Ectodermal cell (in vitro differentiated cells): ENCODE measurements at regions not wholly inside any gene's neighbourhood (a gene's known extent, or its start where the extent isn't known, plus 50 kb on each side); places are given as distances from the start of the nearest gene placed in this dataset.

Source experiments
- H3K27ac ChIP-seq: 2 replicates; pipeline ENCODE4 v1.7.0; 2013; ENCODE audit warnings: mild to moderate bottlenecking, low read depth, low read length; ENCODE audit not compliant: insufficient read depth, poor library complexity, severe bottlenecking
- H3K27me3 ChIP-seq: 2 replicates; pipeline ENCODE4 v1.7.0; 2013; ENCODE audit warnings: mild to moderate bottlenecking, low read length; ENCODE audit not compliant: insufficient read depth, control insufficient read depth, poor library complexity, severe bottlenecking
- H3K36me3 ChIP-seq: one replicate; pipeline ENCODE4 v1.7.0; 2013; ENCODE audit warnings: low read length; ENCODE audit not compliant: control insufficient read depth, insufficient read depth
- H3K4me1 ChIP-seq: one replicate; pipeline ENCODE4 v1.7.0; 2013; ENCODE audit warnings: low read length; ENCODE audit not compliant: control insufficient read depth, insufficient read depth
- H3K4me3 ChIP-seq: 2 replicates; pipeline ENCODE4 v1.7.0; 2013; ENCODE audit warnings: low read depth, low read length, control low read depth; ENCODE audit not compliant: insufficient read depth
- H3K9me3 ChIP-seq: 2 replicates; pipeline ENCODE4 v1.7.0; 2013; ENCODE audit warnings: mild to moderate bottlenecking, low read length, moderate library complexity; ENCODE audit not compliant: control insufficient read depth
- WGBS, 2 experiments: methylation state at CpG; one replicate each; pipeline ENCODE4 v1.1.7; 2013; ENCODE audit warnings: missing lambda C conversion rate in 2 of 2; 5-methylcytosine and 5-hydroxymethylcytosine counted together

DNA sequence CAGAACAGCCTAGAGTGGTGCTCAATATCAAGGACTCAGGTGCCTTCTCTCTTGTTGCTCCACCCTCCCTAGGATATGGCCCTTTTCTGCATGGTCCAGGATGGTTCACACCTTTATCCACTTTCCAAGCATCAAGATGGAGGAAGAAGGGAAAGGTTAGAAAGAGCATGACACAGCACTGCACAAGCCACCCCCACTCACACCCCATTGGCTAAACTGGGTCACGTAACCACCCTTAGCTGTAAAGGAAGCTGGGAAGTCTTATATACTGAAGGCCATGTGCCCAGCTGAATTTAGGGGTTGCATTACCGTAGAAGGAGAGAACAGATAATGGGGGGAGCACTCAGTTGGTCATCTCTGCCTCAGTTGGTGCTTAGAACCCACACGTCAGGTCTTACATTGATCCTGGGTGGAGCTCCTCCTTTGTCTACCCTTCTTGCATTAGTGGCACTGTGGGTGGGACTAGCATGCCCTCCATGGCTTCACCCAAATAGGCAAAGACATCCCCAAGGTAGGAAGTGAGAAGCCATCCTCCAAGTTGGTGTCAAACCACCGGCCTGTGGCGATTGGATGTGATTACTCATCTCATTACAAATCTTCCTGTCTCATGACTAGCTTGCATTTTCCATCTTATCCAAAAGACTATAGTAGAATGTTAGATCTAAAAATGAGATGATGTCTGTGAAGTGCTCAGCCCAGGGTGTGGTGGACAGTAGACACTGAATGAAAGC, 248.5 kb downstream of the HAUS1 start:
- WGBS, 2 experiments, result 97% methylated on average over 5 of the region's 5 CpGs

DNA sequence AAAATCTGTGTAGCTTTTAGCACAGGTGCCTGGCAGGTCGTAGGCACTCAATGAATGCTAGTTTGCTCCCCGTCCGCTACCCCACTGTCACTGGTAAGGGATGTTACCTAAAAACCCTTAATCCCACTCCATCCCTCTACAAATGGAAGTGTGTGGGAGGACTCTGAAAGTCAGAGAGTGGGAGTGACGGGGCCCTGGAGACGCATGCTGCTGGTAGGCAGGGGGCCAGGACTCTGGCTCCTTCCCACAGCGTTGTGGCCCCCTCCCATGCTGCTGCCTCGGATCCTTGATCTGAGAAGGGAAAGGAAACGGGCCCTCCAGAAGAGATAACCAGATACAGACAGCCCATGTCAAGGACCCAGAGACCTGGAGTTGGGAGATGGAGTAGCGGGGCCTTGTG, 249.3 kb downstream of the HAUS1 start:
- no peak overlapping the region for H3K27ac ChIP-seq
- H3K9me3 ChIP-seq, result no peaks in the 10 kb centered on the region
- 85 to 87% methylated on average over 7 to 9 of the region's 9 CpGs for WGBS, 2 experiments
- no peaks in the 10 kb centered on the region for H3K36me3 ChIP-seq
- H3K4me3 ChIP-seq, result no peak overlapping the region
- no peaks in the 10 kb centered on the region for H3K4me1 ChIP-seq
- H3K27me3 ChIP-seq, result no peaks in the 10 kb centered on the region

More for the DNA sequence above, 248.5 kb downstream of the HAUS1 start:
- H3K36me3 ChIP-seq, result no peaks in the 10 kb centered on the region
- H3K4me1 ChIP-seq, result no peaks in the 10 kb centered on the region
- H3K27me3 ChIP-seq, result no peaks in the 10 kb centered on the region
- no peaks in the 10 kb centered on the region for H3K9me3 ChIP-seq
- H3K4me3 ChIP-seq, result no peak overlapping the region
- no peak overlapping the region for H3K27ac ChIP-seq

DNA sequence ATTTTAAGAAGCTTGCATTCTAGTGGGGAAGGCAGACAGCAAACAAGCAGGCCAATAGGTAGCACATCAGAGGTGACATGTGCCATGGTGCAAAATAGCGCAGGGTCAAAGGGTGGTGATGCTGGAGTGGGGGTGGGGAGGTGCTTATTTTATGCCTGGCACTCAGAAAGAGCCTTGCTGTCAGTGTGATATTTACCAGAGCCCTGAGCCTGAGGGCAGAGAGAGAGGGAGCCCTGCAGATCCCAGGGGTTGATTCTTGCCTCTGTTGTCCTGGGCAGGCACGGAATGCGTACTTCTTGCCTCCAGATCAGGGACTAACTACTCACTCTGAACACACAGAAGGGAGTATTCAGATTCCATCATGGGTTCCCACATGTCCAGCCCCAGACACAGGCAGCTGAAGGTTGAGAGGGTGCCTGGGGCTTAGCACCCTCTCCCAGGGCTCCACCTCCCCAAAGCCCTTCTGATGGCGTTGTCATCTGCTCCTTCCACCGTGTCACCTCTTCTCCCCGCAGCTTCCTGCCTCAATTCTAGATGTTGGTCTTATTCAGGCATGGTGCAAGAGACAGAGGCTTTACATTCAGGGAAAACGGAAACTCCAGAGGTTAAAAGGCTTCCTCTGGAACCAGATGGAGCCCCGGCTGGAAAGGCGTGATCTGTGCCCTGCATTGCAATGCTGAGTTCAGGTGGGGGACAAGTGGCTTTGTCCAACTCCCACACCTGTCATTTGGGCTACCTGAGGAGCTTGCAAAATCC, 252.3 kb downstream of the HAUS1 start:
- Histone ChIP-seq H3K27me3 (no peaks in the 10 kb centered on the region), H3K36me3 (peaks cover 5% of the 10 kb centered on the region), H3K9me3 (no peaks in the 10 kb centered on the region), H3K4me1 (peaks cover 3% of the 10 kb centered on the region), H3K27ac (no peak overlapping the region), H3K4me3 (no peak overlapping the region)
- 91 to 93% methylated on average over 9 of the region's 9 CpGs for WGBS, 2 experiments

DNA sequence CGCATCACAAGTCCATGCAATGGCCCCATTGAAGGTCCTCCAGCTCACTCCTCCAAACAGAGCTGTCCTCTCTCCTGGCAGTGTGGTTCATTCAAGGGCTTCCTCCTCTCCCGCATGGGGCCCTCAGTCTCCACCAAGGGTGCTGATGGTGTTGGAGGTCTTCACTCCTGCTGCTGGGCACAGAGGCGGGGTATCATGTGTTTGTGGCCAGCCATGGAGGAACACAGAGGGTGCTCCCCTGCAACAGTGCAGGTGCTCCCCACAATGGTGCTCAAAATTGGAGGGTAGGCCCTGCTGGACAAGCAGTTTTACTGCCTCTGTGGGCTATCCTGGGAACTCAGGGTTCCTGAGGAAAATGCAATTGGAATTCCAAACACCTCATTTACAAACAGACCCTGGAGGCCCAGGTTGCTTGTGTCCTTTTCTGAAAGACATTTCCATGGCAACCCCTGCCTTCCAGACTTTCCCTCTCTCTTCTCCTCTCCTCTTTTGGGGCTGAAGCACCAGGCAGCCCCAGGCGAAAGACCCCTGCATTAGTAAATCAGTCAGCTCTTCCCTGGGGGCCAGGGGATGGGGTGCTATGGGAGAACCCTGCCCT, 256.0 kb downstream of the HAUS1 start:
- Histone ChIP-seq H3K4me1 (peaks cover 3% of the 10 kb centered on the region), H3K4me3 (no peak overlapping the region), H3K9me3 (no peaks in the 10 kb centered on the region), H3K27me3 (no peaks in the 10 kb centered on the region), H3K36me3 (peaks cover 5% of the 10 kb centered on the region), H3K27ac (no peak overlapping the region)
- WGBS, 2 experiments, result 68 to 73% methylated on average over 4 of the region's 4 CpGs

DNA sequence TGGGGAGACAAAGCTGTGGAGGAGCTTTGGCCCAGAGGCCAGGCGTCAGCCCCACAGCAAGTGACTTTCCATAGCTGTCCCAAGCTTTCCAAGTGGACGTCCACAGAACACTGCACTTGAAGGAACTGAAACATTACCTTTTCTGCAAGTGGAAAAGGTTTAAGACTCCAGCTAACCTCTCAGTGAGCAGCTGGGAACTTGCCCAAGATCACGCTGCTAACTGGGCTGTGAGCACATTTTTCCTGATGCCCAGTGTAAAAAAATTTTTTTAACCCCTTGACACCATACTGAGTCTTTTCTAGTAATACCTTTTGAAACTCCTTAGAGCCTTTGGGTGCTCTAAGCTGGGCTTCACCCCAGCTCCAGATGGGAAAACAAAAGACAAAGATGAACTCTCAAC, 256.7 kb downstream of the HAUS1 start:
- Histone ChIP-seq H3K27ac (no peak overlapping the region), H3K27me3 (no peaks in the 10 kb centered on the region), H3K4me3 (no peak overlapping the region), H3K36me3 (peaks cover 5% of the 10 kb centered on the region), H3K9me3 (no peaks in the 10 kb centered on the region), H3K4me1 (peaks cover 3% of the 10 kb centered on the region)
- 95 to 96% methylated on average over 3 of the region's 3 CpGs for WGBS, 2 experiments

DNA sequence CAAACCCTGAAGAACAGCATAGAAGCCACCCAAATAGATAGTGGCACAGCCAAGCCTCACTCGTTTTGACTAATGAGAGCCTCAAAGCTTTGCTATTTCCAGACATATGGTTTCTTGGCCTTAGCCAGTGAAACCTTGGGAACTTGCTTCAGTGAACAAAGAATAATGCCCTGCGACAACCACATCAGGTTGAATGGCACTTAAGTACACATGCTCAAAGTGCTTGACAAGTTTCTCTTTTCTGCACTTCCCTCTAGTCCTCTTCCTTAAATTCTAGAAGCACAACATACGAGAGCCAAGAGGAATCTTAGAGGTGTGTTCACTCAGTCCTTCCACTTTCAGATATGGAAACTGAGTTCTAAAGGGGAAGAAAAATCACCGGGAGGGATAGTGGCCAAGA, 258.3 kb downstream of the HAUS1 start:
- Histone ChIP-seq H3K27ac (no peak overlapping the region), H3K27me3 (no peaks in the 10 kb centered on the region), H3K9me3 (no peaks in the 10 kb centered on the region), H3K4me1 (peaks cover 3% of the 10 kb centered on the region), H3K36me3 (peaks cover 5% of the 10 kb centered on the region), H3K4me3 (no peak overlapping the region)
- WGBS, 2 experiments, result 94% methylated on average over 4 of the region's 4 CpGs

DNA sequence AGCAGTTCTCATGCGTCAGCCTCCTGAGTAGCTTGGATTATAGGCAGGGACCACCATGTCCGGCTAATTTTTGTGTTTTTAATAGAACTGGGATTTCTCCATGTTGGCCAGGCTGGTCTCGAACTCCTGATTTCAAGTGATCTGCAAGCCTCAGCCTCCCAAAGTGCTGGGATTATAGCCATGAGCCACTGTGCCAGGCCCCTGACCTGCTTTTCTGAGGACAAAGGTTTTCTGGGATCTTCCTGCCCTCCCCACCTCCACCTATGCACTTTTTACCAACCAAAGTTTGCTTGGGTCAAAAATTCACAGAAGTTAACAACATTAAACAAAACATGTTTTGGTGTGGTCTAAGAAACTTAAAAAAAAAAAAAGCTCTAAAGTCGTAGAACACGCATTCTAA, 259.9 kb downstream of the HAUS1 start:
- no peak overlapping the region for H3K27ac ChIP-seq
- H3K4me3 ChIP-seq, result no peak overlapping the region
- H3K36me3 ChIP-seq, result peaks cover 4% of the 10 kb centered on the region
- 91 to 95% methylated on average over 5 of the region's 5 CpGs for WGBS, 2 experiments
- H3K4me1 ChIP-seq, result peaks cover 3% of the 10 kb centered on the region
- H3K27me3 ChIP-seq, result no peaks in the 10 kb centered on the region
- no peaks in the 10 kb centered on the region for H3K9me3 ChIP-seq

DNA sequence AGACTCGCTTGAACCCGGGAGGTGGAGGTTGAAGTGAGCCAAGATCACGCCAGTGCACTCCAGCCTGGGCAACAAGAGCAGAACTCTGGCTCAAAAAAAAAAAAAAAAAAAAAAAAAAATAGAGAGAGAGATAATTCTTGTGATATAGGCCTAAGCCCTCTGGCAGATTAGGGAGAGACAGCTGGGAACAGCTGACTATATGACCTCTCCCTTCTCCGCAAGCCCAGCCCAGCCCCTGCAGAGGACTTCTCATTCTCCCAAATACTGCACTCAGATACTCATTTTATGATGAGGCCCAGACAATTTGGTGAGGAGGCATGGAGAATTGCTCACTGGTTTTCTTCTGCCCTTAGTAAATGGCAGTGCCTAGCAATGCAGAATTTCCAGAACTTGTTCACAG, 262.0 kb downstream of the HAUS1 start:
- no peaks in the 10 kb centered on the region for H3K4me1 ChIP-seq
- 93 to 99% methylated on average over 4 of the region's 4 CpGs for WGBS, 2 experiments
- no peaks in the 10 kb centered on the region for H3K36me3 ChIP-seq
- H3K9me3 ChIP-seq, result no peaks in the 10 kb centered on the region
- no peak overlapping the region for H3K27ac ChIP-seq
- no peaks in the 10 kb centered on the region for H3K27me3 ChIP-seq
- no peak overlapping the region for H3K4me3 ChIP-seq

DNA sequence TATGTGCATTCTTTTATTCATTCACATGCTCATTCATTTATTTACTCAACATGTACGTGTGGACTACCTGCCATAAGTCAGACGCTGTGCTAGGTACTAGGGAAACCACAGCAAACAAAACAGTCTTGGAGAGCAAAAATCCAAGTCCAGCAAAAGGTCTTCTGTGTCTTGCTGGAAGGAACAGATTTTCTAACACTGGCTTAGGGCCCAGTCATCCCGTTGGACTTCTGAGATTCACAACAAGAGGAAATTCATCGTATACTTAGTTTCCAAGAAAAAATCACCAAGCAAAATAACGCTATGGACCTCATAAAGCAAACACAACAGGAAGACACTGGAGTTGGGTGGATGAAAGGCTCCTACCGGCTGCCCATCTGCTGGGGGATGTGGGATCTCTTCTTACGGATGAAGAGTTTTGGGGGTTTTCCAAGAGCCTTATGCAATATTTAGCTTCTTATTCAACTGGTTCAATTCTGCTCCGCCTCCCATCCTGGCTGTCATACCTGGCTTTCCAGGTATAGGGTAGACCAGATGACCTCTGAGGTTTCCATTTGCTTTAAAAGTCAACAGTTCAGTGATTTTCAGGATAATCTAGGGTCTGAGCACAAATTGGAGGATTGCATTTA, 262.7 kb downstream of the HAUS1 start:
- no peak overlapping the region for H3K4me3 ChIP-seq
- no peaks in the 10 kb centered on the region for H3K36me3 ChIP-seq
- H3K27me3 ChIP-seq, result no peaks in the 10 kb centered on the region
- H3K4me1 ChIP-seq, result no peaks in the 10 kb centered on the region
- no peaks in the 10 kb centered on the region for H3K9me3 ChIP-seq
- H3K27ac ChIP-seq, result no peak overlapping the region
- whole genome bisulfite sequencing, 2 experiments, result 95 to 97% methylated on average over 8 of the region's 8 CpGs

DNA sequence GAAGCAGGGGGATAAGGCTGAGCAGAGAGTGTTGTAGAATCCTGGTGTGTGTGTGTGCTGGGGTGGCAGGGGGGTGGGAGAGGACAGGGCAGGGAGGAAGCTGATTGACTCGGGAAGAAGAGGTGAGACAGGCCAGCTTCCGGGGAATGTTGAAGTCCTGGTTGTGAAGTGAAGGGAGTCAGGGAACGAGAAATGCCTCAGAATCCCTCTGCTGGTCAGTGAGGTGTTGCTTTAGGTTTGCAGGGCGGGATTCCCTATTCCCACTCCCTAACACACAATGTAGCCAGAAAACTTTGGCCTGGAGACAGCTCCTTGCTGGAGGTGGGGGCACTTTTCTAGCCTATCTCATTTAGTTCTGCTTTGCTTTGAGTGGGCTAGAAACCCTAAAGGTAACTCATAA, 265.1 kb downstream of the HAUS1 start:
- Histone ChIP-seq H3K36me3 (no peaks in the 10 kb centered on the region), H3K9me3 (no peaks in the 10 kb centered on the region), H3K27ac (no peak overlapping the region), H3K4me3 (no peak overlapping the region), H3K4me1 (peaks cover 18% of the 10 kb centered on the region), H3K27me3 (no peaks in the 10 kb centered on the region)
- 51 to 52% methylated on average over 4 of the region's 4 CpGs for WGBS, 2 experiments
